Stimulated activated CD4-positive, alpha-beta T cell treated with anti-CD3 and anti-CD28 coated beads, Interleukin-12 subunit alpha, Interleukin-12 subunit beta, amount 100 ng/mL, for 24 hours (primary cell): ENCODE measurements at regions not wholly inside any gene's neighbourhood (a gene's known extent, or its start where the extent isn't known, plus 50 kb on each side); places are given as distances from the start of the nearest gene placed in this dataset.
"Not testable (repeated sequence)": the region's sequence is repeated elsewhere in the genome, so short reads cannot be mapped to it uniquely, and the experiment has no call there.

Source experiments
- DNase-seq, 2 experiments: peaks; one replicate each; pipeline ENCODE4 v3.0.0-alpha.2; 2020; ENCODE audit warnings: low read depth in 2 of 2

DNA sequence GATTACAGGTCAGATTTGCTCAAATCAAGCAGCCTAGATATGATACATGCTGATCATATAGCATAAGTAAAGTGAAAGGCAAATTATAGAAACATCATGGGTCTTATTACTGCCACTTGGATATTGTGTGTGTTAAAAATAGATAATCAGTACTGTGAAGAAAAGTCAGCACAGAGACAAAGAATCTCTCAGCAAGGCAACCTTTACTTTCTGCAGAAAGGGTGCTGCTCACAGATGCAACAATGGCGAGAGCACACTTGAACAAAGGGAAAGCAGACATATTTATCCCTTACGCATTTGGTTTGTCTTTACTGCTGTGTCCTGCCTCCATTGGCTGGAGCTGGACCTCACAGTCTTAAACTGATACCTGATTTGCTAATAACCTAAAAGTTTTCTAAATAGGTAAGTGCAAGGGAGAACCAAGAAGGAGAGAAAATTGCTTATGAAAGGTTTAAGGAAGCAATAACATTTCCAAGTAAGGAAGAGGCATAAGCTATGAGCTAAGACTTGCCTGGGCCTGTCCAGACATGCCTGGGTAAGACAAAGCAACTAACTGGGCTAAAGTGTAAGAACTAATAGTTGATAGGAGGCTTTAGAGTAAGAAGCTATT is 1310.8 kb upstream of the LRRTM3 start:
- no peak for DNase-seq

GRCh38 chr10:65618126-65618525 is 1307.7 kb upstream of the LRRTM3 start:
- no peak for DNase-seq

DNA sequence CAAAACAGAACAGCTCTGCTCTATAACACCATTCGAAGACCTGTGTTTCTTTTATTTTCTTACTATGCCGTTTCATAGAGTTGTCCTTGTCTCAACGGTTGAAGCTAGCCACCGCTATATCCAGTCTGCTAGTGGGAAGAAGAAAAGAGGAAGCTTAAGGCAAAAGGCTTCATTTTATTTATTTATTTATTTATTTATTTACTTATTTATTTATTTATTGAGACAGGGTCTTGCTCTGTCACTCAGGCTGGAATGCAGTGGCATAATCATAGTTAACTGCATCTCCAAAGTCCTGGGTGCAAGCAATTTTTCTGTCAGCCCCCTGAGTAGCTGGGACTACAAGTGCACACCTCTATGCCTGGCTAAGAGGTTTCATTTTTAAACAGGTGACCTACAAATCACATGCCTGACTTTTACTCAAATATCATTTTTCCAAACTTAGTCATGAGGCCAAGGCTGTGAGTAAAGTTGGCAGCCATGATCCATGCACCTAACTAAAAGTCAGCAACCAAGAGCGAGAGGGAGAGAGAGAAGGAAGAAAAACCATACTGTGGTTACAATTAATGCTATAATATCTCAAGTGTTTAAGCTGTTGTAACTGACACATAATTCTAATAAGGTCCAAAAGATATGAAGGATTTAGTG is 1305.3 kb upstream of the LRRTM3 start:
- DNase-seq = no peak

GRCh38 chr10:65622608-65623007 is 1303.2 kb upstream of the LRRTM3 start:
- DNase-seq = no peak

DNA sequence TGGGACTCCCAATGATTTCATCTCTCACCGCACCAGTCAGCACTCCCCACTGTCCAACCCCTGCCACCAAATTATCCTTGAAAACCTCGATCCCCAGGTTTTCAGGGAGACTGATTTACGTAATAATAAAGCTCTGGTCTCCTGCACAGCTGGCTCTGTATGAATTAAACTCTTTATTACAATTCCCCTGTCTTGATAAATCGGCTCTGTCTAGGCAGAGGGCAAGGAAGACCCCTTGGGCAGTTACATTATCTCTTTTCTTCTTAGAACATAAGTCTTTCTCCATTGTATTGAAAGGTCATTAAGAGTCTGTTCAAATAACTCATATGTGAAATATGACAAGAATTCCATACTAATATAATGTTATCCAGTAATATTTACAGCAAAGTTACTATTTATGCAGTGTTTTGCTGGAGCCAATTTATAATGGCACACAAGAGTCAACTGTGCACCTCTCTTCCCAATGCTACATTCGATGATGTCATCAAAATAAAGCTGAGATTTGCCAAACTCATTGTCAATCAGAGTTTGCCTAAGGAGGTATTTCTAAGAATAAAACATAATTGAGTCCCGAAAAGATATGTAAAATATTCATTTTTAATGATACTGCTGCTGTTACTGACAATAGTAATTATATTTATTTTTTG is 1297.2 kb upstream of the LRRTM3 start:
- no peak for DNase-seq

DNA sequence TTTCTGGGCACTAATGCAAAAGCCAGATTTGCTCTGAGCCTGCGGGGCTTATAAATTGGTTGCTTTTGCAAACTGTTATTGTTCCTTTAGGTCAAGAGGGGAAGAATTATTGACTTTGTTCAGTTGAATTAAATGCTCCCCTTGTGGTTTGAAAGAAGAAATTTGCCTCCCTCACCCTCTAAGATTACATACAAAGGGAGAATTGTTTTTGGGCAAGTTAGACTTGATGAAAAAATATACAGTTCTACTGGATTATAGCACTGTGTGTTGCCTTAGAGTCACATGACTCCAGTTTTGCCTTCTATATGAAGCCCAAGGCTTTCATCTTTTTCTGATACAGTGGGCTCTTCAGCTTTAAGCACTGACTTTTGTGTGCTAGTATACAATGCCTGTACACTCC is 1265.8 kb upstream of the LRRTM3 start:
- DNase-seq = no peak

DNA sequence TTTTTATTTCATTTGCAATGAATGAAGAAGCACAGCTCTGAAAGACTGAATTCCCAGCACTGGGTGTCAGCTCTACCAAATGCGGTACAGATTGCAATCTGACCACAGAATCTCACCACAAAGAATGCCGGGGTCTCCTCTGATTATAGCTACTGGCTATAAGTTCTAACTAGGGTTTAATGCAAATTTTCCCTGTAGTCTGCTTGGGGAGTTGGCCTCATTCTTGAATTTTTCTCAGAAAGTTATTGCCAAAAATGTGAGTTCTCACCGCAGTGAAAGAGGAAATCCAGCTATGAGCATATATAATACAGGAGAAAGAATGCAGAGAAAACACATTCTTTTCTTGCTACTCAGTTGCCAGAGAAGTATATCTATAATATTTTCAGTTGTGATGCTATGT is 1255.7 kb upstream of the LRRTM3 start:
- no peak for DNase-seq

DNA sequence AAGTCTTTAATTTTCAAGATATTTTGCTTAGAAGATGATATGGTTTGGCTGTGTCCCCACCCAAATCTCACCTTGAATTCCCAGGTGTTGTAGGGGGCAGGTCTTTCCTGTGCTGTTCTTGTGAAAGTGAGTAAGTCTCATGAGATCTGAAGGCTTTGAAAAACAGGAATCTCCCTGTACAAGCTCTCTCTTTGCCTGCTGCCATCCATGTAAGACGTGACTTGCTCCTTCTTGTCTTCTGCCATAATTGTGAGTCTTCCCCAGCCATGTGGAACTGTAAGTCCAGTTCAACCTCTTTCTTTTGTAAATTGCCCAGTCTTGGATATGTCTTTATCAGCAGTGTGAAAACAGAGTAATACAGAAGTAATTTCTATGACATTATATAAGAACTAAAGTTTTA is 1255.2 kb upstream of the LRRTM3 start:
- not testable (repeated sequence) for DNase-seq

GRCh38 chr10:65675236-65675635 is 1250.6 kb upstream of the LRRTM3 start:
- no peak for DNase-seq

- no peak for DNase-seq
Observed at GRCh38 chr10:65684896-65685295, 1240.9 kb upstream of the LRRTM3 start.

DNA sequence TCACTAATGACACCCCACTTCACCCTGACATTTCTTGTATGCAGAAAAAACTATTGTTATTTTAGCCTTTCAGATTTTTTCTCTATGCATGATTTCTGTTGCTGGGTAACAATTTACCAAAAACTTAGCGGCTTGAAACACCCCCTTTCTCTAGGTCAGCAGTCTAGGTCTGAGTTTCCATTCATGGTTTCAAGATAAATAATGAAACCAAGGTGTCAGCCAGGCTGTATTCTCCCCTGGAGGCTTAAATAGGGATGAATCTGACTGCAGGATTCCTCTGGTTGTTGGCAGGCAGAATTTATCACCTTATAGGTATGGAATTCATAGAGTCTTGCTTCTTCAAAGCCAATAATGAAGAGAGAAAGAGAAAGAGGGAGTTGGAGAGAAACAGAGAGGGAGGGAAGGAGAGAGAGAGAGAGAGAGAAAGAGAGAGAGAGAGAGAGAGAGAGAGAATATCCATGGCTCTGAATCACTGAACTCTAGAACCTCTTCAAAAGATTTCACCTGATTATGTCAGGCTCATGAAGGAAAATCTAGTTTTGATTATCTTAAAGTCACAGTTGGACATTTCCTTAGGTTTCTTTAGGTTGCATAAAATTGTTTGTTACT is 1224.6 kb upstream of the LRRTM3 start:
- no peak for DNase-seq

DNA sequence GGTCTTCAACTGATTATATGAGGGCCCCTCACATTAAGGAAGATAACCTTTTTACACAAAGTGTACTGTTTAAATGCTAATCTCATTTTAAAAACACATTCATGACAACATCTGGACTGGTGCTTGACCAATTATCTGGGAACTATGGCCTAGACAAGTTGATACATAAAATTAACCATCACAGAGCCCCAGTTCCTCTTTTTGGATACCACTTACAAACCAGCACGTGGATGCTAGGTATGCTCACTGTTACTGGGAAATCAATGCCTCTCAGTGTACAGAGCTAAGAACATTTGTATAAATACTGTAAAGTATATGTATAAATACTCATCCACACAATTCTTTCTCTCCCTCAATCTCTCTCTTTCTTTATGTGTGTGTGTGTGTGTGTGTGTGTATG is 1217.8 kb upstream of the LRRTM3 start:
- DNase-seq = no peak

- no peak for DNase-seq
Observed at GRCh38 chr10:65710306-65710705, 1215.5 kb upstream of the LRRTM3 start.

GRCh38 chr10:65719790-65720189 is 1206.0 kb upstream of the LRRTM3 start:
- DNase-seq = no peak

GRCh38 chr10:65720901-65721300 is 1204.9 kb upstream of the LRRTM3 start:
- no peak for DNase-seq

- DNase-seq = no peak
Observed at GRCh38 chr10:65723525-65723924, 1202.3 kb upstream of the LRRTM3 start.

GRCh38 chr10:65735382-65735781 is 1190.5 kb upstream of the LRRTM3 start:
- no peak for DNase-seq

DNA sequence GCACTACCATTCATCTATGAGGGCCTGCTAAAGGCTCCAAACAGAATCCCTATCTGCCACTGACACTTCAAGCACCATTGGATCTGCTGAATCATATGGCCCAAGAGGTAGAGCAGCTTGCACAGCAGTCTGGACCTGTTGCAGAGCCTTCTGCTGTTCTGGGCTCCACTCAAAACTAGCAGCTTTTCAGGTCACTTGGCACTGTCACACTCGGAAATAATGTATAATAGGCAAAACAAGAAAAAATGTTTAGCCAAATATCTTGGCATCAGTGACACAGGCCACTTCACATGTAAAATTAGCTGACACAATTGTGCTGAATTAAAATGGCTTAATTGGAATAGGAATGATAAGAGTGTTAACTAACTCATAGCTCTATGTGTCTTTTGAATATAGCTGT is 1182.9 kb upstream of the LRRTM3 start:
- no peak for DNase-seq

GRCh38 chr10:65751218-65751617 is 1174.6 kb upstream of the LRRTM3 start:
- no peak for DNase-seq

DNA sequence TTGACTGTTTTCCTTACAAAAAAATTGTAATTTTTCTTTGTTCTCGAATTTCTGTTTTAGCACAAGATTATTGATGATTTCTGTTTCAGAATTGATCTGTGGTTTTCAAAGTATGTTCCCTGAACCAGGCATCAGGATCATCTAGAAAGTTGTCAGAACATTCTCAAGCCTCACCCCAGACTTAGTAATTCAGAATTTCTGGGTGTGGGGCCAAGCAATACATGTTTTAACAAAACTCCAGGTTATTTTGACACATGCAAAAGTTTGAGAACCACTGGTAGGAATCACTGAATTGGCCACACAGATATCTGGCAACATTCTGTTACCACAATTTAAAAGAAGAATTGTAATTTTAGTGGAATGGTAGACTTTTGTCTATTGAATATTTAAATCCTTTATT is 1173.9 kb upstream of the LRRTM3 start:
- DNase-seq = no peak

DNA sequence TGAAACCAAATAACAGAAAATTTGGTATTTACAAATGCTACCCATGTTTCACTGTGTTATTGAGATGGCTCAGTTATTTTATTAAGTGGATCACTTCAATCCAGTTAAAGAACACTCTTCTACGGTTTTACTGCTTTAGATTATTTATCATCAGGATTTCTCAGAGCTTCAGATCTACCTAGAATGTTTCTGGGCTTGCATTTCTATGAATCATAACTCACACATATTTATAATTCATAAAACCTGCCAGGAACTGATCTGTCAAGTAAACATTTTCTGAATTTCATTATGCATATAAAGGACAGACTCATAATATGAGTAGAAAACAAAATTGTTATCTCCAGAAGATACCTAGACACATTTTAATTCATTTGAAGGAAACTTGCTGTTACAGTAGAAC is 1172.3 kb upstream of the LRRTM3 start:
- no peak for DNase-seq

GRCh38 chr10:65754112-65754511 is 1171.7 kb upstream of the LRRTM3 start:
- DNase-seq = no peak

DNA sequence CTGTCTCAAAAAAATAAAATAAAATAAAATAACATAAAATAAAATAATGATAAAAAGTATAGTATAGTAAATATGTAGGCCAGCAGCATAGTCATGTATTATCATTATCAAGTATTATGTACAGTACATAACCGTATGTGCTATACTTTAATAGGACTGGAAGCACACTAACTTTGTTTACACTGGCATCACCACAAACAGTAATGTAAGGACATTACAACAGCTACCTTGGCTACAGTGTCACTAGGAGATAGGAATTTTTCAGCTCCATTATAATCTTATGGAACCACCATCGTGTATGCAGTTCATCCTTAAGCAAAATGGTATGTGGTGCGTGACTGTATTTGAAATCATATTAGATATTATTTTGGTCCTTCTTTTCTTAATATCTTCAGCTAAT is 1163.5 kb upstream of the LRRTM3 start:
- DNase-seq = no peak
